ENCODE measurements at regions not wholly inside any gene's neighbourhood (a gene's known extent, or its start where the extent isn't known, plus 50 kb on each side); places are given as distances from the start of the nearest gene placed in this dataset.
A peak's percentile ranks its signal among the peaks of the same experiment; 100 is the strongest.
"Not testable (repeated sequence)": the region's sequence is repeated elsewhere in the genome, so short reads cannot be mapped to it uniquely, and the experiment has no call there.

DNA sequence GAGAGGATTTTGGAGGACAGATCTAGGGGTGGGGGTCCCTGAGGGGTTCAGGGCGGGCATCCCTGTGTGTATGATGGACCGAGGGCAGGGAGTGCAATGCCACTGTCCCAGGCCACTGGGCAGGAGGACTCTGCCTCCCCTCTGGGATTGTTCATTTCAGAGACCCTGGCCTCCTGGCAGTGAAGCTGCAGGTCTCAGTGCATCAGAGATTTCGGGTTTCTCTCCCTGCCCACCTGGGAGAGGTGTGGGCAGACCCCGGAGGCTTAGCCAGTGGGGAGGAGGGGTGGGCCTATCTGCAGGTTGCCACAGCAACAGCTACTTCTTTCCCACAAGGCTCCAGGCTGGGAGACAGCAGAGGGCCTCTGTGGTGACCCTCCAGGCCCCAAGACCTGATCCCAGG is 80.1 kb upstream of the LRPAP1 start:
- Mint-ChIP-seq H3K9me3 (peaks cover 9% of the 10 kb centered on the region), H3K36me3 (no peaks in the 10 kb centered on the region), H3K27me3 (peaks cover 16% of the 10 kb centered on the region), H3K4me1 (peaks cover 6% of the 10 kb centered on the region), H3K27ac (no peak overlapping the region), H3K4me3 (no peak overlapping the region)
- DNase-seq (ENCODE audit: low spot score in 2 of 2) (no peak), ATAC-seq (ENCODE audit: low read depth) (no peak)

DNA sequence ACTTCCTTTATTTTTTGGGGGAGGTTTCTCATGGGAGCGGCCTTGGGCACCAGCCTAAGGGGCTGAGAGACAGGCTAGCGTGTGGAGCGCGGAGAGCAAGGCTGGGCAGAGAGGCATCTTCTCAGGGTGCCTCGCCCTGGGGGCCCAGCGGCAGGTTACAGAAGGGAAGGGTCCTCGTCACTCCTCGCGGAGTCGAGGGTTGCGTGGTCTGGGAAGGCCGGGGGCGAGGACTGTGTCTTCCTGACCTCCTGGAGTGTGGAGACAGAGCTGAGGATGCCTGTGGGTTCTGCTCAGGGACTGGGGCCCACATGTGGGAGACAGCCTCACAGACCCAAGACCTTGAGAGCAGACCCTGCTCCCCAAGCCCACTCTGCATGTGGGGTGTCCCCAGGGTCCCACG is 79.6 kb upstream of the LRPAP1 start:
- Mint-ChIP-seq H3K4me3 (no peak overlapping the region), H3K4me1 (peaks cover 6% of the 10 kb centered on the region), H3K27ac (no peak overlapping the region), H3K9me3 (peaks cover 9% of the 10 kb centered on the region), H3K36me3 (no peaks in the 10 kb centered on the region), H3K27me3 (peaks cover 16% of the 10 kb centered on the region)
- ATAC-seq (ENCODE audit: low read depth) (no peak), DNase-seq (ENCODE audit: low spot score in 2 of 2) (no peak)

DNA sequence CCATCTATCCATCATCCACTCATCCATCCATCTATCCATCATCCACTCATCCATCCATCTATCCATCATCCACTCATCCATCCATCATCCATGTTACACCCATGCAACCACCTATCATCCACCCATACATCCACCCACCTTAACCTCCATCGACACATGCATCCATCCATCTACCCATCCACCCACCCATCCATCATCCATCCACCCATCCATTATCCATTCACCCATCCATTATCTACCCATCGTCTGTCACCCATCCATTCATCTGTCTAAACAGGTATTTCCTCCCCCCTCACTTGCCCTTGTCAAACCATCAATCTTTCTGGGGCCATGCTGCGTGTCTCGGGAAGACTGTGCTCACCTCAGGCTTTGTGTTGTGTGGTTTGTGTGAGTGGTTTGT is 78.6 kb upstream of the LRPAP1 start:
- DNase-seq (ENCODE audit: low spot score in 2 of 2); H3K27ac Mint-ChIP-seq; ATAC-seq (ENCODE audit: low read depth); H3K9me3 Mint-ChIP-seq; H3K4me3 Mint-ChIP-seq; H3K4me1 Mint-ChIP-seq; H3K36me3 Mint-ChIP-seq: not testable (repeated sequence)
- H3K27me3 Mint-ChIP-seq, result peaks cover 16% of the 10 kb centered on the region

DNA sequence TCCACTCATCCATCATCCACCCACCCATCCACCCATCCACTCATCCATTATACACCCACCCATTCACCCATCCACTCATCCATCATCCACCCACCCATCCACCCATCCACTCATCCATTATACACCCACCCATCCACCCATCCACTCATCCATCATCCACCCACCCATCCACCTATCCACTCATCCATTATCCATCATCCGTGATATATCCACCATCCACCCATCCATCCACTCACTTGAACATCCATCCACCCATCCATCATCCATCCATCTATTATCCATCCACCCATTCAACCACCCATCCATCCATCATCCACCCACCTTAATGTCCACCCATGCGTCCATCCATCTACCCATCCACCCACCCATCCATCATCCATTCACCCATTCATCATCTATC is 77.7 kb upstream of the LRPAP1 start:
- DNase-seq (ENCODE audit: low spot score in 2 of 2); H3K36me3 Mint-ChIP-seq; H3K4me3 Mint-ChIP-seq; H3K9me3 Mint-ChIP-seq; H3K4me1 Mint-ChIP-seq; ATAC-seq (ENCODE audit: low read depth); H3K27ac Mint-ChIP-seq: not testable (repeated sequence)
- peaks cover 13% of the 10 kb centered on the region for H3K27me3 Mint-ChIP-seq

DNA sequence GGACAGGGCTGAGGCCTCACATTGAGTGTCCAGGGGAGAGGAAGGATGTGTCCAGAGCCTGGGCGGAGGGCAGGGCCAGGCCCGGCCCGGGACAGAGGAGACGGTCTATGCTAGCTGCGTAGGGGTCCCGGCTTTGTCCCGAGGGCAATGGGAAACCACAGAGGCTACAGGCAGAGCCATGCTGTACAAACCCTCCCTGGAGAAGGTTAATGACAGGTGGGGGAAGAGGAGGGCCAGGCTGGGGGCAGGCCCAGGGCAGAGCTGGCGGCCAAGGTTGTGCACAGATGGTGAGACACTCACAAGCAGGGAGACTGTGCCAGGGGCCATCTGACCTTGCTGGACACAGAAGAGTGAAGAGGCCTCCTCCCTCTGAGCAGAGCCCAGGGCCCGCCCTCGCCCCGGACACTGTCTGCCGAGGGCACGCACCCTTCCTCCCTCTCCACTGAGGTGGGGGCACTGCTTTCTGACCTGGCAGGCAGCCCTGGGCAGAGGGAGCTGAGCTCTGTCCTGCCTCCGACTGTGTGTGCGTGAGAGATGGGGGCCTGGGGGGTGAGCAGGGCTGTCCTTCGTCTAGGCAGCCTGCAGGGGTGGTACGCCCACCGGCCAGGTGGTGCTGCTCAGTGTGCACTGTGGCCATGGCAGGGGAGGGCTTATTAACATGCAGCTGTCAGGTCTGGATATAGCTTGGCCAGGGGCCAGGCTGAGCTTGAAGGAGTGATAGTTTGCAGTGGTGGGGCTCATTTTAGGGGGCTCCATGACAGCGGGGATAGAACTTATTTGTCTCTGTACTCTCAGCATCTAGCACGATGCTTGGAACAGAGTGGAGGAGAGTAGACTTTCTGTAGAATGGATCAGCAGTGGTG is 75.7 kb upstream of the LRPAP1 start:
- Mint-ChIP-seq H3K4me1 (peaks cover 4% of the 10 kb centered on the region), H3K9me3 (peaks cover 7% of the 10 kb centered on the region), H3K36me3 (no peaks in the 10 kb centered on the region), H3K27me3 (peaks cover 13% of the 10 kb centered on the region), H3K4me3 (no peak overlapping the region), H3K27ac (no peak overlapping the region)
- DNase-seq (ENCODE audit: low spot score in 2 of 2) (no peak), ATAC-seq (ENCODE audit: low read depth) (no peak)

DNA sequence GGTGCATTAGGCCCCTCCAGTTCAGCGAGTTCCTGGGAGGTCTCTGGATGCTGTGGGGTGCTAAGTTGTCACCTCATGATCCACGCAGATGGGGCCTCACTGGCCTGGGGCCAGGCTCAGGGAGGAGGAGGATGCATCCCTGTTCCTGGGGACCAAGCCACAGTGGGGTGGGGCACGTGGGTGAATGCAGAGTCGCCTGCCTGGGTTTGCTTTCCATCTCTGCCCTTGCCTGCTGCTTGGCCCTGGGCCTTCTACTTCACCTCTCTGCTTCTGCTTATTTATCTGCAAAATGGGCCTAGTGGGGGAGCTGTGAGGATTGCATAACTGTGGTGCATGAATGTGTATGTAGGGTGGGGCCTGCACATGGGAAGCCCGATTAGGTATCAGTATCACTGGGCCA is 74.6 kb upstream of the LRPAP1 start:
- not testable (repeated sequence) for H3K4me3 Mint-ChIP-seq; H3K27ac Mint-ChIP-seq; H3K36me3 Mint-ChIP-seq; DNase-seq (ENCODE audit: low spot score in 2 of 2); H3K4me1 Mint-ChIP-seq; H3K9me3 Mint-ChIP-seq
- peaks cover 13% of the 10 kb centered on the region for H3K27me3 Mint-ChIP-seq
- ATAC-seq (ENCODE audit: low read depth), result peak; percentile 37

DNA sequence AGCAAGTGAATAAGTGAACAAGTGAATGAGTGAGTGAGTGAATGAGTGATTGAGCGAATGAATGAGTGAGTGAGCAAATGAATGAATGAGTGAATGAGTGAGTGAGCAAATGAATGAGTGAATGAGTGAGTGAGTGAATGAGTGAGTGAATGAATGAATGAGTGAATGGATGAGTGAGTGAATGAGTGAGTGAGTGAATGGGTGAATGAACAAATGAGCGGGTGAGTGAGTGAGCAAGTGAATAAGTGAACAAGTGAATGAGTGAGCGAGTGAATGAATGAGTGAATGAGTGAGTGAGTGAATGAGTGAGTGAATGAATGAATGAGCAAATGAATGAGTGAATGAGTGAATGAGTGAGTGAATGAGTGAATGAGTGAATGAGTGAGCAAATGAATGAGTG is 74.0 kb upstream of the LRPAP1 start:
- H3K36me3 Mint-ChIP-seq; H3K27ac Mint-ChIP-seq; ATAC-seq (ENCODE audit: low read depth); DNase-seq (ENCODE audit: low spot score in 2 of 2); H3K4me3 Mint-ChIP-seq; H3K4me1 Mint-ChIP-seq; H3K9me3 Mint-ChIP-seq: not testable (repeated sequence)
- H3K27me3 Mint-ChIP-seq, result peaks cover 13% of the 10 kb centered on the region

DNA sequence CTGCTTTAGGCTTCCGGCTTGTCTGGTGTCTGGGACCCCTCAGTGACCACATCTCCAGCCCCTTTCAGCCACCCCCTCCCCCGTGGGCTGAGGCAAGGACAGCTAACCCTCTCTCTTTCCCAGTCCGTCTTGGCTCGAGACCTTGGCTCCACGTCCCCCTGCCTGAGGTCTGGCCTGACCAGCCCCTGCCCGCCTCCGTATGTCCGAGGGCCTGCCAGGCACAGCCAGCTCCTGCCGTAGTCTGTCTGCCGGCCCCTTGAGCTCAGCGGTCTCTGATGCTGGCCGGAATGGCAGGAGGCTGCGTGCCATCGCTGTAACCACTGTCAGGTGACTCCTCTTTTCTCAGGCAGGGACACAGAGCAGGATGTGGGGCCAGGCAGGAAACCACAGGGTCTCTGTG is 73.3 kb upstream of the LRPAP1 start:
- Mint-ChIP-seq H3K27me3 (peaks cover 10% of the 10 kb centered on the region), H3K27ac (no peak overlapping the region), H3K4me1 (no peaks in the 10 kb centered on the region), H3K9me3 (peaks cover 3% of the 10 kb centered on the region), H3K36me3 (no peaks in the 10 kb centered on the region), H3K4me3 (no peak overlapping the region)
- ATAC-seq (ENCODE audit: low read depth), result no peak
- no peak for DNase-seq (ENCODE audit: low spot score in 2 of 2)

DNA sequence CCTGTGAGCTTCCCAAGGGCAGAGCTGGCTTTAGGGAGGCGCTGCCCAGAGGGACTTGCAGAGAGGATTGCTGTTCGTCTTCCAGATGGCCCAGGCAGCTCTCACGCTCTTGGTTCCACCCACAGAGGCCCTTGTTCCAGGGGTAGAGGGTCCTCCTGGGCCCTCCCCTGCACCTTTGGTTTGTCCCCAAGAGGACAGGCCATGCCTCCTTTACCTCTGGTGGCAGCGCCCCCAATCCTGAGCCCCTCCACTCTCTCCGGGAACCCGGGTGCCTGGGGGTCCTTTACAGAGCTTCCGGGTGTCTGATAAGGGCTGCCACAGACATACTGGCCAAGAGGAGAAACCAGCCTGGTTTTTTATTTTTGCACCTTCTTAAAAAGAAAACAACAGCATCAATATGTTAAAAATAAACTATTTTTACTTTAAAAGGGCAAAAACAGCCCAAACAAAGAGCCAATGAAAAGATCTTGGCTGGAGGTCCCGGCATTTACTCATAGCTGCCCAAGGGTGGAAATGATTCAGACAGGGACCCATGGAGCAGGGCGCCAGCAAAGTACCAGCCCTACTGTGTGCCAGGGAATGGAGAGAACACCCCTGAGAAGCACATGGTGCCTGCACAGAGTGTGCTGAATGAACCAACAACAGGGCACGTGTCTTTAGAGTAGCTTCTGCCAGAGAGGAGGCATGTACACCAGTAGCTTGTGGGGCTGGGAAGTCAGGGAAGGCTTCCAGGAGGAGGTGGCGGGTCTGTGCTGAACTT is 70.8 kb upstream of the LRPAP1 start:
- DNase-seq (ENCODE audit: low spot score in 2 of 2); H3K9me3 Mint-ChIP-seq; ATAC-seq (ENCODE audit: low read depth); H3K4me1 Mint-ChIP-seq; H3K27ac Mint-ChIP-seq; H3K36me3 Mint-ChIP-seq; H3K4me3 Mint-ChIP-seq; H3K27me3 Mint-ChIP-seq: not testable (repeated sequence)

DNA sequence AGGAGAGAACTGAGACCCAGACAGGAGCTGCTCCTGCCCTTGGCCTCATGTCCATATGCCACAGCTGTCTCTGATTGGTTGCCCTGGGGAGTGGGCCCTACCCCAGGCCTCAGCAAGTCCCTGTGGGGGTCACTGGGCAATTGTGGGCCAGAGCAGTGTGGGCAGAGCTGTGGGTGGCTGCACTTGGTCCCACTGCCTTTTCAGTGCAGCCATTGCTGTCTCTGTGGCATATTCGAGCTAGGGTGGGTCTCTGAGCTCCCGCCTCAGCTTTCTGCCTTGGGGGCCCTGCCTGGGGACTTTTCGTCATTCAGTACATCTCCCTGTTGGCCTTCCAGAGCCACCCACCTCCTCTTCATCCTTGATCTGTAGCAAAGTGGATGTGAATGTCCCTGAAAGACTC is 69.8 kb upstream of the LRPAP1 start:
- Mint-ChIP-seq H3K27me3 (no peaks in the 10 kb centered on the region), H3K4me3 (no peak overlapping the region), H3K9me3 (no peaks in the 10 kb centered on the region), H3K4me1 (no peaks in the 10 kb centered on the region), H3K36me3 (no peaks in the 10 kb centered on the region), H3K27ac (no peak overlapping the region)
- DNase-seq (ENCODE audit: low spot score in 2 of 2) (no peak), ATAC-seq (ENCODE audit: low read depth) (no peak)

DNA sequence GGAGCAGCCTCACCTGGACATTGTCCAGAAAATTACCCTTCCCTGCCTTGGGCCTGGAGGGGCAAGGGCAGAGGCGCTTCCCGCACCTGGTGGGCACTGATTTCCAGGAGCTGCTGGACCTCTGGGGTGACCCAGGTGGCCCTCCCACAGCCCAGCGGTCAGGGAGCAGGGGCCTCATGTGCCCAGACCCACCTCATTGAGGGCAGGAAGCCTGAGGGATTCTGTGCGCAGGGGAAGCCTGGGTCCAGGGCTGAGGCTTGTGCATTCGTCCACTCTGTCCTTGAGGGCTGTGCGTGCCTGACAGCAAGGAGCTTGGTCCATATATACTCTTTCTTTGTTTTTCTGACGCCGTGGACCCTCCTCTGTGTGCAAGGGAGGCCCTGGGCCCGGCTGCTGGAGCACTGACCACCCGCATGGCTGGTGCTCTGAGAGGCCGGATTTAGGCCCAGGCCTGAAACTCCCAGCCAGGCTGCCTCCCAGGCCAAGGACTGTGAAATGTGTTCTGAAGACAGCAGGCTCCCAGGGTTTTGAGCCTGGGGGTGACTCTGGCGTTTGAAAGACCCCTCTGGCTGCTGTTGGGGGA is 69.0 kb upstream of the LRPAP1 start:
- H3K36me3 Mint-ChIP-seq, H3K27me3 Mint-ChIP-seq: not testable (repeated sequence)

DNA sequence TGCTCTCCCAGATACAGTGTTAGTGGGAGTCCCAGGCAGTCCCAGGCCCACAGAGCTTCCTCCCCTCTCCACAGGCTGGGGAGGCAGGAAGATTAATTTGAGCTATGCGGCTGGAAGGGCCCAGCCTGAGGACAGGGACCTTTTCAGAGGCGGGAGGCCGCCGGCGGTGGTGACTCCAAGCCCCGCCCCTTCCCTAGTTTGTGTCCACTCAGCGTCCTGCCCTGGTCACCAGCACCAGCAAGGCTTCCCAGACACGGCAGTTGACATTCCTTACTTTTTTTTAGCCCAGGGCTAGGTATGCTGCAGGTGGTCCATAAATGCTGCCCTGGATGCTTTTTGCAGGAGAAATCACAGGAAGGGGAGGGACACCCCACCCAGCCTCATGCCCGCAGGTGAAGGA is 67.7 kb upstream of the LRPAP1 start:
- H3K9me3 Mint-ChIP-seq, result no peaks in the 10 kb centered on the region
- no peak for DNase-seq (ENCODE audit: low spot score in 2 of 2)
- no peaks in the 10 kb centered on the region for H3K27me3 Mint-ChIP-seq
- H3K27ac Mint-ChIP-seq, result no peak overlapping the region
- no peak overlapping the region for H3K4me3 Mint-ChIP-seq
- no peaks in the 10 kb centered on the region for H3K36me3 Mint-ChIP-seq
- no peak for ATAC-seq (ENCODE audit: low read depth)
- H3K4me1 Mint-ChIP-seq, result no peaks in the 10 kb centered on the region

More for the DNA sequence above, 69.0 kb upstream of the LRPAP1 start:
- H3K4me1 Mint-ChIP-seq; H3K4me3 Mint-ChIP-seq; ATAC-seq (ENCODE audit: low read depth); H3K9me3 Mint-ChIP-seq; H3K27ac Mint-ChIP-seq; DNase-seq (ENCODE audit: low spot score in 2 of 2): not testable (repeated sequence)

DNA sequence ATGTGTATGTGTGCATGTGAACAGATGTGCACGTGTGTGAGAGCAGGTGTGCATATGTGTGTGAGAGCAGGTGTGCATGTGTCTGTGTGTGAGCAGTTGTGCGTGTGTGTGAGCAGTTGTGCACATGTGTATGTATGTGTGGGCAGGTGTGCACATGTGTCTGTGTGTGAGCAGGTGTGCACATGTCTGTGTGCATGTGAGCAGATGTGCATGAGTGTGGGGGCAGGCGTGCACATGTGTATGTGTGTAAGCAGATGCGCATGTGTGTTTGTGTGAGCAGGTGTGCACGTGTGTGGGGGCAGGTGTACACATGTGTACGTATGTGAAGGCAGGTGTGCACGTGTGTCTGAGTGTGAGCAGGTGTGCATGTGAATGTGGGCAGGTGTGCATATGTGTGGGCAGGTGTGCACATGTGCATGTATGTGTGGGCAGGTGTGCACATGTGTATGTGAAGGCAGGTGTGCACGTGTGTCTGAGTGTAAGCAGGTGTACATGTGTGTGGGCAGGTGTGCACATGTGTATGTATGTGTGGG is 66.5 kb upstream of the LRPAP1 start:
- Mint-ChIP-seq H3K4me3 (no peak overlapping the region), H3K27ac (no peak overlapping the region), H3K27me3 (peaks cover 7% of the 10 kb centered on the region), H3K4me1 (peaks cover 3% of the 10 kb centered on the region), H3K9me3 (peaks cover 2% of the 10 kb centered on the region), H3K36me3 (no peaks in the 10 kb centered on the region)
- DNase-seq (ENCODE audit: low spot score in 2 of 2) (no peak), ATAC-seq (ENCODE audit: low read depth) (no peak)

DNA sequence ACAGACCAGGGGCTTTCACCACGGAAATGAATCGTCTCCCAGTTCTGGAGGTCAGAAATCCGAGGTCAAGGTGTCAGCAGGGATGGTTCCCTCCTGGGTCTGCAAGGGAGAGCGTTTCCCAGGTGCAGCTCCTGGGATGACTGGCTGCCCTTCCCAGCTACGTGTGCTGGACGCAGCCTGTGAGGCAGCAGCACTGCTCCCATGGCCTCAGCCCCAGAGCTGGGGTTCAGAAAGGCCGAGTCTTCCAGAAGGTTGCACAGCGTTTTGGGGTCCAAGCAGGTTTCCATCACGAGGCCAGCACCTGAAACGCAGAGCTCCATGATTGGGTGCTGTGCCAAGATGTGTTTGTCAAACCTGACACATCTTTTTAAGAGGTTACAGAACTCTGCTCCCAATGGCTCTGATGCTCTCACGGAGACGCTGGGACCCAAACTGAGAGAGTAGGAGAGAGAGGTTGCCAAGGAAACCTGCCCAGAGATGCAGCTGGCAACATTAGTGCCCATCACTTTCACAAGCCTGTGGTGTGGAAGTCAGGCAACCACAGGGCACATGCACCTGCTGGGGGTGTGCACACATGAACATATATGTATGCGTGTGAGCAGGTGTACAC is 65.8 kb upstream of the LRPAP1 start:
- DNase-seq (ENCODE audit: low spot score in 2 of 2); H3K4me3 Mint-ChIP-seq; H3K27ac Mint-ChIP-seq; H3K36me3 Mint-ChIP-seq; H3K9me3 Mint-ChIP-seq; H3K4me1 Mint-ChIP-seq; H3K27me3 Mint-ChIP-seq; ATAC-seq (ENCODE audit: low read depth): not testable (repeated sequence)
